ENCODE measurements at regions not wholly inside any gene's neighbourhood (a gene's known extent, or its start where the extent isn't known, plus 50 kb on each side); places are given as distances from the start of the nearest gene placed in this dataset.
A peak's percentile ranks its signal among the peaks of the same experiment; 100 is the strongest.

GRCh38 chr13:75050419-75051046 is 431.4 kb downstream of the TBC1D4 start:
- H3K27me3 Mint-ChIP-seq (ENCODE audit: insufficient read depth, low read depth): peaks cover 2% of the 10 kb centered on the region

GRCh38 chr13:75049735-75050335 is 432.1 kb downstream of the TBC1D4 start:
- no peak overlapping the region for H3K9ac ChIP-seq
- no peak for TF ChIP-seq EZH2 (IDR thresholded peaks at IDR 0.05)
- no peak for TF ChIP-seq EZH2phosphoT487 (IDR thresholded peaks at IDR 0.05)
- no peak for TF ChIP-seq CTCF (IDR thresholded peaks at IDR 0.05)

More at GRCh38 chr13:75050419-75051046, 431.4 kb downstream of the TBC1D4 start:
- Mint-ChIP-seq H3K4me1 (peaks cover 11% of the 10 kb centered on the region), H3K27ac (peak overlapping the region; percentile 18), H3K4me3 (no peak overlapping the region), H3K9me3 (no peaks in the 10 kb centered on the region), H3K36me3 (no peaks in the 10 kb centered on the region)
- TF ChIP-seq EZH2phosphoT487 (IDR thresholded peaks at IDR 0.05) (no peak), CTCF (IDR thresholded peaks at IDR 0.05) (no peak), EZH2 (IDR thresholded peaks at IDR 0.05) (no peak)
- no peak for DNase-seq (ENCODE audit: low spot score)
- Histone ChIP-seq H4K20me1 (ENCODE audit: low read depth) (no peaks in the 10 kb centered on the region), H3K4me1 (no peaks in the 10 kb centered on the region), H2AFZ (replicated peaks) (no peak overlapping the region), H3K79me2 (ENCODE audit: low read depth) (no peaks in the 10 kb centered on the region), H3K27ac (no peak overlapping the region), H3K9me3 (ENCODE audit: low read depth) (no peaks in the 10 kb centered on the region), H3K9ac (no peak overlapping the region), H3K36me3 (no peaks in the 10 kb centered on the region), H3K27me3 (no peaks in the 10 kb centered on the region), H3K4me3 (no peak overlapping the region), H3F3A (ENCODE audit: low read depth) (no peaks in the 10 kb centered on the region), H3K4me2 (no peak overlapping the region)

DNA sequence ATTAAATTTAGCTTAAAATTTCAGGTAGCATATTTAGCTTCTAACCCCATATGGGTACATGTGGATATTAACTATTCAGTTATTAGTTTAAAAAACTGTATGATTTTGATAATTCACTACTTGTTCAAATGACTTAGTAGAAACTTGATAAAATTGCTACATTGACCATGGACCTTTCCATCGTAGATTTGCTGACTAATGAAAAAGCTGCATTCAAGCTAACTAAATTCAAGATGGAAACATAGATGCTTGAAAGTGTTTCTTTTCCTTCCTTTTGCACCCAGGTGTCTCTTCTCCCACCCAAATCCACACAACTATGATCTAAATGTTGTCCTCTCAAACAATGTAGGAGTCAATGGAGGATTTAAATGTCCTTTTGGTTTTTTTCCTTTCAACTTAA is 439.2 kb downstream of the TBC1D4 start:
- H3F3A ChIP-seq (ENCODE audit: low read depth): no peaks in the 10 kb centered on the region
- Mint-ChIP-seq H3K4me3 (no peak overlapping the region), H3K36me3 (no peaks in the 10 kb centered on the region), H3K27ac (no peak overlapping the region), H3K27me3 (ENCODE audit: insufficient read depth, low read depth) (peaks cover 2% of the 10 kb centered on the region), H3K4me1 (no peaks in the 10 kb centered on the region), H3K9me3 (peaks cover 13% of the 10 kb centered on the region)
- H3K4me3 ChIP-seq: no peak overlapping the region
- H3K27me3 ChIP-seq: no peaks in the 10 kb centered on the region
- no peak overlapping the region for H3K9ac ChIP-seq
- H3K79me2 ChIP-seq (ENCODE audit: low read depth): no peaks in the 10 kb centered on the region
- DNase-seq (ENCODE audit: low spot score): no peak
- H3K9me3 ChIP-seq (ENCODE audit: low read depth): no peaks in the 10 kb centered on the region
- H3K4me1 ChIP-seq: no peaks in the 10 kb centered on the region
- no peak overlapping the region for H2AFZ ChIP-seq (replicated peaks)
- H3K4me2 ChIP-seq: no peak overlapping the region
- TF ChIP-seq EZH2 (IDR thresholded peaks at IDR 0.05) (no peak), EZH2phosphoT487 (IDR thresholded peaks at IDR 0.05) (no peak), CTCF (IDR thresholded peaks at IDR 0.05) (no peak)
- no peaks in the 10 kb centered on the region for H3K36me3 ChIP-seq
- H3K27ac ChIP-seq: no peak overlapping the region
- no peaks in the 10 kb centered on the region for H4K20me1 ChIP-seq (ENCODE audit: low read depth)

More at GRCh38 chr13:75049735-75050335, 432.1 kb downstream of the TBC1D4 start:
- Histone ChIP-seq H3K27ac (no peak overlapping the region), H3F3A (ENCODE audit: low read depth) (no peaks in the 10 kb centered on the region), H4K20me1 (ENCODE audit: low read depth) (no peaks in the 10 kb centered on the region), H2AFZ (replicated peaks) (no peak overlapping the region), H3K4me2 (no peak overlapping the region), H3K4me3 (no peak overlapping the region), H3K36me3 (no peaks in the 10 kb centered on the region), H3K9me3 (ENCODE audit: low read depth) (no peaks in the 10 kb centered on the region), H3K79me2 (ENCODE audit: low read depth) (no peaks in the 10 kb centered on the region), H3K27me3 (no peaks in the 10 kb centered on the region), H3K4me1 (no peaks in the 10 kb centered on the region)
- Mint-ChIP-seq H3K27ac (no peak overlapping the region), H3K4me3 (no peak overlapping the region), H3K4me1 (peaks cover 11% of the 10 kb centered on the region), H3K36me3 (no peaks in the 10 kb centered on the region), H3K9me3 (no peaks in the 10 kb centered on the region), H3K27me3 (ENCODE audit: insufficient read depth, low read depth) (peaks cover 2% of the 10 kb centered on the region)
- no peak for DNase-seq (ENCODE audit: low spot score)

All from neural progenitor cell (in vitro differentiated cells).